ENCODE measurements at regions not wholly inside any gene's neighbourhood (a gene's known extent, or its start where the extent isn't known, plus 50 kb on each side); places are given as distances from the start of the nearest gene placed in this dataset.

DNA sequence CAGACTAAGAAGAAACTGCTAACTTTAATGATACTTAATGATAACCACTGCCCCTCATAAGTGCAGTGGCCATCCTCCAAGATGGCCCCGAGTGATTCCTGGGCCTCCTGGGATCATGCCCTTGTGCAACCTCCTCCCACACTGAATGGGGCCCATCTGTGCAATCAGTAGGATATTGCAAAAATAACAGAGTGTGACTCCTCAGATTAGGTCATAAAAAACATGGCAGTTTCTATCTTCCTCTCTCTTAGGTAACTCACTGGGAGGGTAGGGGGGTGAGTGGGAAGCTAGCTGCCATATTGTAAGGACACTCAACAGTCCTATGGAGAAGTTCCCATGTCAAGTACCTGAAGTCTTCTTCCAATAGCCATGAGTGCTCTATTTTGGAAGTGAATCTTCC is 173.0 kb downstream of the SHQ1 start:
- TF ChIP-seq, protein P1, sequence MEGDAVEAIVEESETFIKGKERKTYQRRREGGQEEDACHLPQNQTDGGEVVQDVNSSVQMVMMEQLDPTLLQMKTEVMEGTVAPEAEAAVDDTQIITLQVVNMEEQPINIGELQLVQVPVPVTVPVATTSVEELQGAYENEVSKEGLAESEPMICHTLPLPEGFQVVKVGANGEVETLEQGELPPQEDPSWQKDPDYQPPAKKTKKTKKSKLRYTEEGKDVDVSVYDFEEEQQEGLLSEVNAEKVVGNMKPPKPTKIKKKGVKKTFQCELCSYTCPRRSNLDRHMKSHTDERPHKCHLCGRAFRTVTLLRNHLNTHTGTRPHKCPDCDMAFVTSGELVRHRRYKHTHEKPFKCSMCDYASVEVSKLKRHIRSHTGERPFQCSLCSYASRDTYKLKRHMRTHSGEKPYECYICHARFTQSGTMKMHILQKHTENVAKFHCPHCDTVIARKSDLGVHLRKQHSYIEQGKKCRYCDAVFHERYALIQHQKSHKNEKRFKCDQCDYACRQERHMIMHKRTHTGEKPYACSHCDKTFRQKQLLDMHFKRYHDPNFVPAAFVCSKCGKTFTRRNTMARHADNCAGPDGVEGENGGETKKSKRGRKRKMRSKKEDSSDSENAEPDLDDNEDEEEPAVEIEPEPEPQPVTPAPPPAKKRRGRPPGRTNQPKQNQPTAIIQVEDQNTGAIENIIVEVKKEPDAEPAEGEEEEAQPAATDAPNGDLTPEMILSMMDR (IDR thresholded peaks at IDR 0.05; ENCODE audit: insufficient read depth, low read length, poor library complexity, severe bottlenecking), result no peak
- TF ChIP-seq EZH2phosphoT487 (conservative IDR thresholded peaks at IDR 0.05; ENCODE audit: low read length), result no peak

All from SU-DHL-6 (cell line).